22Rv1 (cell line): ENCODE measurements at regions not wholly inside any gene's neighbourhood (a gene's known extent, or its start where the extent isn't known, plus 50 kb on each side); places are given as distances from the start of the nearest gene placed in this dataset.

Experiments used
- CTCF ChIP-seq: fragments of 450-650 bp; IDR thresholded peaks from 2 replicates; pipeline ENCODE4 v1.5.1; 2017; ENCODE audit warnings: mild to moderate bottlenecking
- ZFX ChIP-seq: fragments of 450-650 bp; IDR thresholded peaks from 2 replicates; pipeline ENCODE4 v1.6.1; 2017; ENCODE audit warnings: antibody characterized with exemption, borderline replicate concordance

DNA sequence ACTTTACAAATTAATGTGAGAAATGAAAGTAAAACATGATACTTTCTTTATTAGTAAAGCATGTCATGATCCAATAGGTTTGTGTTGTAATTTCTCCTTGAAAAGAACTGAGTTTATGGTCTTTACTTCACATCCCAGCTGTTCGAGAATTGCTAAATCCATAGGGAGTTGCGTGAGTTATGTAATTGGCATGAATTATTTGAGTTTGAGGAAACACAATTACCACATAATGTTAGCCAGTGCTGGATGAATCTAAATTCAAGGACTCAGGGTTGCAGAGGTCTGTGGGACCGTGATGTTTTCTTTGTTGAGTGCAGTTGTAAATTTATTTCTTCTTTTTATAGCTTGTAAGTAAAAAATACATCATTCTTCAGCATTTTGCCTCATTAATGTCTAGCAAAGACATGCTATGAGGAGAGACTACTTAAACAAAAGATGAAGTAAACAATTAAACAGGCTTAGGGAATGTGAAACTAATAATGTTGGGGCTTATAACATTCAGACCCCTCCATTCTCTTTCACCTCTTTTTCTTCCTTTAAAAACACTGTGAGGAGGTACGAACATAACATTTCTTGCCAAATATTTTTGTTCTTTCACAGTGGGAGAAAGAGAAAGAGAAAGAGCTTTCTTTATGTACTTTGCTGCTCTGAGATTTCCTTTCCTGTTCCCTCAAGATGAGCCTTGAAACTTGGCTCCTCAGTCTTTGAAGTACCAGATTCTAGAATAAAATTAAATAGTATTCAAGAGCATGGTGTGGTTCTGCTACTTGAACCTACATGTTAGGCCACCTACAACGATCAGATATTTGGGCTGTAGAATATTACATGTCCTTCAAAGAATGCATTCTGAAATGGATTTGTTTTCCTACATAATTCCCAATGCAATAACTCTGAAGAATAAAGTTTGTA lies 159.6 kb upstream of the ANK2 start:
- TF ChIP-seq CTCF, result no peak
- no peak for TF ChIP-seq ZFX
